ENCODE measurements at regions not wholly inside any gene's neighbourhood (a gene's known extent, or its start where the extent isn't known, plus 50 kb on each side); places are given as distances from the start of the nearest gene placed in this dataset.

GRCh38 chr4:132317923-132318322 is 831.2 kb upstream of the PCDH10 start:
- DNase-seq (ENCODE audit: low spot score in 2 of 2): no peak
- TF ChIP-seq POLR2A (IDR thresholded peaks at IDR 0.05): no peak
- TF ChIP-seq CTCF (IDR thresholded peaks at IDR 0.05): no peak
- TF ChIP-seq POLR2AphosphoS5 (IDR thresholded peaks at IDR 0.05): no peak
- no peaks in the 10 kb centered on the region for H3K4me1 ChIP-seq
- no peaks in the 10 kb centered on the region for H3K27me3 ChIP-seq
- intact Hi-C loops (cut with DNase I; ENCODE audit: low total_unique reads): no loop called here
- H3K9me3 ChIP-seq: no peaks in the 10 kb centered on the region
- no peak overlapping the region for H3K27ac ChIP-seq
- H3K36me3 ChIP-seq: no peaks in the 10 kb centered on the region
- H3K4me3 ChIP-seq: no peak overlapping the region

- H3K4me1 ChIP-seq: no peaks in the 10 kb centered on the region
- H3K27me3 ChIP-seq: no peaks in the 10 kb centered on the region
- no peak overlapping the region for H3K27ac ChIP-seq
- H3K9me3 ChIP-seq: no peaks in the 10 kb centered on the region
- H3K4me3 ChIP-seq: no peak overlapping the region
- no peak for TF ChIP-seq POLR2AphosphoS5 (IDR thresholded peaks at IDR 0.05)
- no peak for TF ChIP-seq CTCF (IDR thresholded peaks at IDR 0.05)
- TF ChIP-seq POLR2A (IDR thresholded peaks at IDR 0.05): no peak
- no peaks in the 10 kb centered on the region for H3K36me3 ChIP-seq
- intact Hi-C loops (cut with DNase I; ENCODE audit: low total_unique reads): no loop called here
- DNase-seq (ENCODE audit: low spot score in 2 of 2): no peak
Measured at GRCh38 chr4:132328761-132329160, 820.3 kb upstream of the PCDH10 start.

- H3K27me3 ChIP-seq: no peaks in the 10 kb centered on the region
- no peak overlapping the region for H3K27ac ChIP-seq
- no peak for TF ChIP-seq CTCF (IDR thresholded peaks at IDR 0.05)
- no peak for TF ChIP-seq POLR2AphosphoS5 (IDR thresholded peaks at IDR 0.05)
- no peak for TF ChIP-seq POLR2A (IDR thresholded peaks at IDR 0.05)
- DNase-seq (ENCODE audit: low spot score in 2 of 2): no peak
- H3K4me1 ChIP-seq: no peaks in the 10 kb centered on the region
- no peaks in the 10 kb centered on the region for H3K9me3 ChIP-seq
- intact Hi-C loops (cut with DNase I; ENCODE audit: low total_unique reads): no loop called here
- H3K4me3 ChIP-seq: no peak overlapping the region
- no peaks in the 10 kb centered on the region for H3K36me3 ChIP-seq
Measured at GRCh38 chr4:132330994-132331393, 818.1 kb upstream of the PCDH10 start.

- DNase-seq (ENCODE audit: low spot score in 2 of 2): no peak
- Histone ChIP-seq H3K9me3 (no peaks in the 10 kb centered on the region), H3K4me1 (no peaks in the 10 kb centered on the region), H3K4me3 (no peak overlapping the region), H3K27ac (no peak overlapping the region), H3K27me3 (no peaks in the 10 kb centered on the region), H3K36me3 (no peaks in the 10 kb centered on the region)
- intact Hi-C loops (cut with DNase I; ENCODE audit: low total_unique reads): no loop called here
- TF ChIP-seq POLR2A (IDR thresholded peaks at IDR 0.05): no peak
- TF ChIP-seq POLR2AphosphoS5 (IDR thresholded peaks at IDR 0.05): no peak
- TF ChIP-seq CTCF (IDR thresholded peaks at IDR 0.05): no peak
Measured at GRCh38 chr4:132332932-132333723, 816.0 kb upstream of the PCDH10 start.

GRCh38 chr4:132333724-132334047 is 815.4 kb upstream of the PCDH10 start:
- no peaks in the 10 kb centered on the region for H3K9me3 ChIP-seq
- H3K4me3 ChIP-seq: no peak overlapping the region
- no peak for TF ChIP-seq POLR2AphosphoS5 (IDR thresholded peaks at IDR 0.05)
- TF ChIP-seq CTCF (IDR thresholded peaks at IDR 0.05): no peak
- no peak for TF ChIP-seq POLR2A (IDR thresholded peaks at IDR 0.05)
- H3K36me3 ChIP-seq: no peaks in the 10 kb centered on the region
- no peaks in the 10 kb centered on the region for H3K27me3 ChIP-seq
- no peak overlapping the region for H3K27ac ChIP-seq
- H3K4me1 ChIP-seq: no peaks in the 10 kb centered on the region
- intact Hi-C loops (cut with DNase I; ENCODE audit: low total_unique reads): no loop called here
- DNase-seq (ENCODE audit: low spot score in 2 of 2): no peak

Data from breast epithelium (tissue), 4 donors.